ENCODE measurements at regions not wholly inside any gene's neighbourhood (a gene's known extent, or its start where the extent isn't known, plus 50 kb on each side); places are given as distances from the start of the nearest gene placed in this dataset.

DNA sequence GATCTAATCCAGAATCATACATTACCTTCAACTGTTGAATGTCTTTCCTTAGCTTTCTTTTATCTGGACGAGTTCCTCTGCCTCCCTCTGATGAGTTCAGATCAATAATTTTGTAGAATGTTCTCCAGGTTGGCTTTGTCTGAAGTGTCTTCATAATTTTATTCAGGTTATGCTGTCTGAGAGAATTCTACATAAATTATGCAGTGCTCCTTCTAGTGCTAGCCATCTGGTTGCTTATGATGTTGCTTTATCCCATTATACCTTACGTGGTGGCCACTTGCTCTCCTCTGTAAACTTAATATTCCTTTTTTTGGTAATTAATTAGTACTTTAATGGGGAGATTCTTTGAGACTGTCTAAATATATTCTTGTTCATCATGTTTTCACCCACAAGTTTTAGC lies 67.7 kb upstream of the PTCHD4 start:
- TF ChIP-seq, protein P1, sequence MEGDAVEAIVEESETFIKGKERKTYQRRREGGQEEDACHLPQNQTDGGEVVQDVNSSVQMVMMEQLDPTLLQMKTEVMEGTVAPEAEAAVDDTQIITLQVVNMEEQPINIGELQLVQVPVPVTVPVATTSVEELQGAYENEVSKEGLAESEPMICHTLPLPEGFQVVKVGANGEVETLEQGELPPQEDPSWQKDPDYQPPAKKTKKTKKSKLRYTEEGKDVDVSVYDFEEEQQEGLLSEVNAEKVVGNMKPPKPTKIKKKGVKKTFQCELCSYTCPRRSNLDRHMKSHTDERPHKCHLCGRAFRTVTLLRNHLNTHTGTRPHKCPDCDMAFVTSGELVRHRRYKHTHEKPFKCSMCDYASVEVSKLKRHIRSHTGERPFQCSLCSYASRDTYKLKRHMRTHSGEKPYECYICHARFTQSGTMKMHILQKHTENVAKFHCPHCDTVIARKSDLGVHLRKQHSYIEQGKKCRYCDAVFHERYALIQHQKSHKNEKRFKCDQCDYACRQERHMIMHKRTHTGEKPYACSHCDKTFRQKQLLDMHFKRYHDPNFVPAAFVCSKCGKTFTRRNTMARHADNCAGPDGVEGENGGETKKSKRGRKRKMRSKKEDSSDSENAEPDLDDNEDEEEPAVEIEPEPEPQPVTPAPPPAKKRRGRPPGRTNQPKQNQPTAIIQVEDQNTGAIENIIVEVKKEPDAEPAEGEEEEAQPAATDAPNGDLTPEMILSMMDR (conservative IDR thresholded peaks at IDR 0.05 in 1 of 2, IDR thresholded peaks at IDR 0.05 in 1 of 2; ENCODE audit: extremely low read depth in 1 of 2, insufficient read depth in 1 of 2, low read depth in 1 of 2, low read length in 2 of 2) = no peak
- no peak for TF ChIP-seq EZH2 (IDR thresholded peaks at IDR 0.05; ENCODE audit: borderline replicate concordance, low read length)

Measured in mammary epithelial cell (primary cell).